GF-D8 (cell line): ENCODE measurements at regions not wholly inside any gene's neighbourhood (a gene's known extent, or its start where the extent isn't known, plus 50 kb on each side); places are given as distances from the start of the nearest gene placed in this dataset.
"Not testable (repeated sequence)": the region's sequence is repeated elsewhere in the genome, so short reads cannot be mapped to it uniquely, and the experiment has no call there.

Experiments used
- DNase-seq: peaks from one replicate; lab custom pipeline; 2025; lab: John Stamatoyannopoulos, UW

DNA sequence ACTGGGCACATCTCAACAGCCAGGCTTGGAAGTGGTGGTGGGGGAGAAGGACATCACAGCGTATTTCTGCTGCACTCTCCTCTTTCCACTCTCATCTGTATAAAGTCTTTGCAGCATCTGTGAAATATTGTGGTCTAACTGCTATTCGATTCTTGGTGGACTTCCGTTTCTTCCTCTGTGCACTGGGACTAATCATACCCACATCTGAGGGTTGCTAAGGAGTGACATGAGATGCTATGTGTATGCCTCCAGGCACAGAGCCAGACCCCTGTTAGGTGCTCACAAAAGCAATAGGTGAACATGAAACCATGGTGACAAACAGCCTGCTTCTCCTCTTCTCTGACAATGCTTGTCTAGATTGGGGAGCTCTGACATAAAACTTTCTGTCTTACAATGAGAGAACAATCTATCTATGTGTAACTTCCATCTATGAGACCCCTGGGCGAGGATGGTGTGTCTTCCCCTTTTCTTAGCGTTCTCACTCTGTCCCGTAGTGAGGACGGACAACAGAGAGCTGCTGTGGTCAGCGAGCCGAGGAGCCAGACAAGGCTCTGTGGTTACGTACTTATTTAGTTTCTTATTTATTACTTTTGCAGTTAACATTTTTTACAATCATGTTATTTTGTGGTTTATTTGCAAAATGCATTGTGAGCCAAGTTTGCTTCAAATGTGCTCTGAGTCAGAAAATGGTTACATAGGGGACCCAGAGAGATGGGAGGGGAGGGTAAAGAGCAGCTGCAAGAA, 196.7 kb upstream of the TPRG1 start:
- DNase-seq = no peak

DNA sequence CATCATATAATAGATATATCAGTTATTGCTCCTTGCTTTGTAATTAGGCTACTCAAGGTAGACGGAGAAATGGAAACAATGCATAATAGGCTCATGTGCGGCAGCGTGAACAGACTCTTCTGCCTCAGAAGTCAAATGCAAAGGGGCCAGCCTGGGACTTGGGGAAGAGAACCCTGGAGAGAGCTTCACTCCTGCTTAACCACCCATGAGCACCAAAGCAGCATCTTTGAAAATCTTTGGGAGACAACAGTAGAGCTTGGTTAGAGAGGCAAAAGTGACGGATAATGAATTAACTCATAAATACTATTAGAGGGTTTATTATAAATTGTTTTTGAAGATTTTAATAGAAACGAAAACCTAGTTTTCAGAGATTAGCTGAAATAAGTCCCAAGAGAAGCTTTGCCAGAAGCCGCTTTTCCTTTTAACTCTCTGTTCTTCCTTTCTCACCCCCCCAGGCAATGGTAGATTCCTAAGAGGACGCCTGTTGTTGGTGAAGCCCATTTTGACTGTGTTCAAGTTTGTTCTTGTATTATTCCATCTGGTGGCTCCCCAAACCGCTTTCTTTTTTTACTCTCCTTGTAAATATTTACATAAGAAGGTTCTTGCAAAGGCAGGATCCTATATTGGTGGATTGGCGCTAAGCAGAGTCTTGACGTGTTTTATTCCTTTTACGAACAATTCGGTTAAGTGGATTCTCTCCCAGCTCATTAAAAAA, 196.0 kb upstream of the TPRG1 start:
- no peak for DNase-seq

DNA sequence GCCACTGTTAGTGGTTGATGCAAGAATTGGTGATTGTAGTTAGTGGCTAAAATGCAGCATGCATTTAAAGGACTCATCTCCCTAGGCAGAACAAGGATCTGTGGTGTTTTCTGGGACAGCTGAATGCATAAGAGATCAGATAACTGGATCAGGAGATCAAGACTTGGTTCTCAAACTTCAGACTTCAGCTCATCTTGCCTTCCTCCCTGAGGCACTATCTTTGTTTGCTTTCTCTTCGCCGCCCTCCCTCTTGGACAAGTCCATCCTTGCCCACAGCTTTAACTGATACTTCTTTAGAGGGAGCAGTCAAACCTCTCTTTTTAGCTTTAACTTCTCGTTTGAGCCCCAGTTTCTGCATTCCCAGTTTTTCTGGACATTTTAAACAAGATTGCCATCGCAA, 195.4 kb upstream of the TPRG1 start:
- no peak for DNase-seq

DNA sequence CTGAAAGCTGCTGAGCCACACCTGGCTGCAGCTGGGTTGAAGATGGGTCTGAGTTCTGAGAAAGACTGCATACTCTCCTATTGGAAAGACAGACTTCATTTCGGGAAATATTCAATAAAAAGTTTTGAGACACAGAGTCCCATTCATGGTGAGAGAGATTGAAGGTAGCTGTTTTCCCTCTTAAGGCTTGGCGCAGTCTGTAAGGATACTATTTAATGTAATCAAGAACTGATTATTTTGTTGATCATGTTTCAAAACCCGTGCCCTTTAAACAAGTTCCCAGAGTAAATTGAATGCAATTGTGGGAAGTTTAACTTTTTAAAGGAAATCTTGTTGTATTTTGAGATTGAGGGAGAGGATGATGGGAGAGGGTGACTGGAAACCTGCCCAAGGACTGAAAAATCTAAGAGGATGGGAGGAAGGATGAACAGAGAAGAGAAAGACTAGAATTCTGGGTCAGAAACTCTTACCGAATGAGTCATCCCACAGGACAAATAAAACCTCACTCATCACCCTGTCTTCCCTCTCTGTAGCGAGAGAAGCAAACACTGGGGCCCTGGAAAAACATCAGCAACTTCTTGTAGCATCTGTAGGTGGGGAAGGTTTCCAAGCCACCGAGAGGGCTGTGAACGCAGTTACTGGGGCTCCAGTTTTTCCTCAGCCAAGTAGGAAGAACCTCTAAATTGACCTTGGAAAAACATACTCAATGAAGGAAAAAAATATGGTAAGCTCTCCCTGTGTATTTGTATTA, 193.2 kb upstream of the TPRG1 start:
- no peak for DNase-seq

DNA sequence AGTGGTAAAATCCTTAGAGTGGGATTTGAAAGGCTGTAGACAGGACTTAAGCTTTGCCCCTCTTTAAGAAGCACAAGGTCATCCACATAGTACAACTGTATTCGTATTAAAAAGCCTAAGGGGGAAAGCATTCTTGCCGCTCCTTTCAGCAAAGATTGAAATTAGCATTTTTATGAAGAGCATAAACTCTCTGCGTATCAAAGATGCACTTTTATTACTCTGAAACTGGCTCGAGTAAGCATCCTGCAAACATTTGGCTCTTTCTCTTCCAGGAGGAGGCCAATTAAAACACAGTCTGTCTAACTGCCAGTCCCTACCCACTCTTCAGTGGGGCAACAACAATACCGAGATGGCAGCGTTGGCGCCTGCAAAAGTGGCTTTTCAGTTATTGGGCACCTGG, 192.5 kb upstream of the TPRG1 start:
- no peak for DNase-seq

DNA sequence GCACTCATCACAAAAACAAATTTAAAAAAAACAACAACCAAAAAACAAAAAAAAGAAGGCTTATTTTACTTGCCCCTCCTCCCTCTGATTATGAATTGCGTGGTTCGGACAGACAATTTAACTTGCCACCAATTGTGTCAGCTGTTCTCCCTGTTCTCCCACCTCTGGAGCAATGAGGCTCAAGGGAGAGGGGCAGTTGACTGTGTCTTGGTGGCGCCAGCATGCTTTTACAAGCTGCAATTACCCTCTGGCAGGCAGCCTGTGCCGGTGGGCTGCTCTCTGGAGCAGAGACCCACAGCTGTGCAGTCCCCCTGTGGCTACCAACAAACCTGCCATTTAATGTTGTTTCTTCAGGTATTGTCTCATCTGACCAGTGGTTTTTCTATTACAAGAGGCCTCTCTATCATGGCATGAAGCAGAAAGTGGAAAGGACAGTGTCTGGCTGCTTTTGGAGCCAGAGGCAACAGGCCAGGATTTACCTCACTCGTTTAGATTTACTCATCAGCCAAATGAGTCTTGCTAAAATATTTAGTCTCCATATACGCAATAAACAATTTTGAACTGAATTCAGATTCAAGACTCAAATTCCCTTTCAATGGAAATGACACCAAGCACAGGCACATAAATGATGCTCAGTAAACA, 192.0 kb upstream of the TPRG1 start:
- DNase-seq = no peak

DNA sequence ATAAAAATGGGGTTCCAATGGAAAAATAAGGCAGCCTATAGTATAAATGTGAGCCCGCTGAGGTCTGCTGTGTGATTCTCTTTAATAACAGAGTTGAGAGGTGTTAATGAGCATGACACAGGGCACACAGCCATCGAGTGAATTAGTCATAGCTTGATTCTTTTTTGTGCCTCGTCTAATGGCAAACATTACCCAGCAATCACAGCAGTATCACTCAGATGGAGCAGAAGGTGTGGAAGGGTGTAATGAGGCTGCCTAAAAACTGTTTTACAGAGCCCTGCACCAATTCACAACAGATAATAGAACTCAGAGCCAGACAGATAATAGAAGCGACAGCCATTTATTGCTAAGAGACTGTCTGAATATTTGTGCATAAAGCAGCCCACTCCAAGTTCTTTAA, 178.6 kb upstream of the TPRG1 start:
- DNase-seq = no peak

DNA sequence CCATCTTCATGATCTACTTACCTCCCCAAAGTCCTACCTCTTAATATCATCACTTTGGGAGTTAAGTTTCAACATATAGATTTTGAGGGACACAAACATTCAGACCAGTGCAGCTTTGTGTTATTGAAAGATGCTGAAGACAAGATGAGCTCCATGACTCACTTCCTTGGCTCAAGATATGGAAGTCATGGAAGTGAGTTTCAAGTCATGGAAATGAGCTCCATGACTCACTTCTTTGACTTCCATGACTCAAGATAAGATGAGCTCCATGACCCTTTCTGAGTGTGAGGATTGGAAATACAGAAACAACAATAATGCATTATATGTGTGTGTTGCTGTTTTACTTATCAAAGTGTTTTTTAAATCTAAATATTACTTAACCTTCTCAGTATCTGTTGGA, 170.2 kb upstream of the TPRG1 start:
- no peak for DNase-seq

DNA sequence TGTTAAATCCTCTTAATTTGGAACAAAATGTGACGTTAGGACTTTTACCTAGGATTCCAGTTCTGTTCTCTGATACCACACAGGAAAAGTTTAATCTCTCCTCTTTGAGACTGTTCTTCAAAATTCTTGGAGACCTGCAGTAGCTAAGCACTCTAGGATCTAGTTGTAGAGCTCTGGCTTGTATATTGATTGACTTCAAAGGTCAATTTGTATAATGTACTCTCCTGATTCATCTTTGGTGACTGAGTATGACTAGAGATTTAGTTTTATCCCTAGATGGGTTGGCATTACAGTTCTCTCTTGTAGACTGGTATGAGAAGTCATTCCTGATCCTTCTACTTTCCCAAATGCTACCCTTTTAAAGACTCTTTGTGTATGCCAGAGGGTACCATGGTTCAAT, 168.4 kb upstream of the TPRG1 start:
- no peak for DNase-seq

DNA sequence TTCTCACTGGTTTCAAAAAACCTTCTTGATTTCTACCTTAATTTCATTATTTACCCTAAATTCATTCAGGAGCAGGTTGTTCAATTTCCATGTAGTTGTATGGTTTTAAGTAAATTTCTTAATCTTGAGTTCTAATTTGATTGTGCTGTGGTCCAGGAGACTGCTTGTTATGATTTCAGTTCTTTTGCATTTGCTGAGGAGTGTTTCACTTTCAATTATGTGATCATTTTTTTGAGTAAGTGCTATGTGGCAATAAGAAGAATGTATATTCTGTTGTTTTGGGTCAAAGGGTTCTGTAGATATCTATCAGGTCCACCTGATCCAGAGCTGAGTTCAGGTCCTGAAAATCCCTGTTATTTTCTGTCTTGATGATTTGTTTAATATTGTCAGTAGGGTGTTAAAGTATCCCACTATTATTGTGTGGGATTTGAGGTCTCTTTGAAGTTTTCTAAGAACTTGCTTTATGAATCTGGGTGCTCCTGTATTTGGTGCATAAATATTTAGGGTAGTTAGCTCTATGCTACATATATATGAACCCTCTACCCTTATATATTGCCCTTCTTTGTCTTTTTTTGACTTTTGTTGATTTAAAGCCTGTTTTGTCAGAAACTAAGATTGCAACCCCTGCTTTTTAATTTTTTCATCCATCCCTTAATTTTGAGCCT, 158.4 kb upstream of the TPRG1 start:
- DNase-seq = no peak

DNA sequence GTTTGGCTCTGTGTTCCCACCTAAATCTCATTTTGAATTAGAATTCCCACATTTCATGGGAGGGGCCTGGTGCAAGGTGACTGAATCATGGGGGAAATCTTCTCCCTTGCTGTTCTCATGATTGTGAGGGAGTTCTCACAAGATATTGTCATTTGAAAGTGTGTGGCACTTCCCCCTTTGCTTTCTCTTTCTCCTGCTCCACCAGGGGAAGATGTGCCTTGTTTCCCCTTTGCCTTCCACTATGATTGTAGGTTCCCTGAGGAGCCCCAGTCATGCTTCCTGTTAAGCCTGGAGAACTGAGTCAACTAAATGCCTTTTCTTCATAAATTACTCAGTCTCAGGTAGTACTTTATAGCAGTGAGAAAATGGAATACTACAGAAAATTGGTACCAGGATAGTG, 157.2 kb upstream of the TPRG1 start:
- DNase-seq = no peak

DNA sequence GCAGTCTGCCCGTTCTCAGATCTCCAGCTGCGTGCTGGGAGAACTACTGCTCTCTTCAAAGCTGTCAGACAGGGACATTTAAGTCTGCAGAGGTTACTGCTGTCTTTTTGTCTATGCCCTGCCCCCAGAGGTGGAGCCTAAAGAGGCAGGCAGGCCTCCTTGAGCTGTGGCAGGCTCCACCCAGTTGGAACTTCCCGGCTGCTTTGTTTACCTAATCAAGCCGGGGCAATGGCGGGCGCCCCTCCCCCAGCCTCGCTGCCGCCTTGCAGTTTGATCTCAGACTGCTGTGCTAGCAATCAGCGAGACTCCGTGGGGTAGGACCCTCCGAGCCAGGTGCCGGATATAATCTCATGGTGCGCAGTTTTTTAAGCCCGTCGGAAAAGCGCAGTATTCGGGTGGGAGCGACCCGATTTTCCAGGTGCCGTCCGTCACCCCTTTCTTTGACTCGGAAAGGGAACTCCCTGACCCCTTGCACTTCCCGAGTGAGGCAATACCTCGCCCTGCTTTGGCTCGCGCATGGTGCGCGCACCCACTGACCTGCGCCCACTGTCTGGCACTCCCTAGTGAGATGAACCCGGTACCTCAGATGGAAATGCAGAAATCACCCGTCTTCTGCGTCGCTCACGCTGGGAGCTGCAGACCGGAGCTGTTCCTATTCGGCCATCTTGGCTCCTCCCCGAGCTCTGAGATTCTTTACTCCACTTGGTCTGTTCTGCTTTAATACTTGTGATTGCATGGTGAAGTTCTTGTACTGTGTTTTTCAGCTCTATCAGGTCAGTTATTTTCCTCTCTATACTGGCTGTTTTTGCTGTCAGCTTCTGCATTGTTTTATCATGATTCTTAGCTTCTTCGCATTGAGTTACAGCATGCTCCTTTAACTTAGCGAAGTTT, 148.9 kb upstream of the TPRG1 start:
- not testable (repeated sequence) for DNase-seq

DNA sequence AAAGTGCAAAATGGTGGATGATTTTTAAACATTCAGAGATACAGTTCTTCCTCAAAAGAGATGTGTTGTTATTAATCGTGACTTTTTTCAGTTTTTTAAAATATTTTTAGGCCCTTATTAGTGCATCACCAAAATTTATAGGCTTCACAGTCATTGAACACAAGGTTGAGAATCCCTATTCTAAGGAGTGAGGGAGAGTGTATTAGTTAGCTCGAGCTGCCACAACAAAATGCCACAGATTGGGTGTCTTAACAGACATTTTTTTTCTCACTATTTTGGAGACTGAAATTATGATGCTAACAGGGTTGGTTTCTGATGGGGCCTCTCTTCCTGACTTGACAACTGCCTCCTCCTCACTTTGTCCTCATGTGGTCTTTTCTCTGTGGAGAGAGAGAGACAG, 145.9 kb upstream of the TPRG1 start:
- DNase-seq = no peak

DNA sequence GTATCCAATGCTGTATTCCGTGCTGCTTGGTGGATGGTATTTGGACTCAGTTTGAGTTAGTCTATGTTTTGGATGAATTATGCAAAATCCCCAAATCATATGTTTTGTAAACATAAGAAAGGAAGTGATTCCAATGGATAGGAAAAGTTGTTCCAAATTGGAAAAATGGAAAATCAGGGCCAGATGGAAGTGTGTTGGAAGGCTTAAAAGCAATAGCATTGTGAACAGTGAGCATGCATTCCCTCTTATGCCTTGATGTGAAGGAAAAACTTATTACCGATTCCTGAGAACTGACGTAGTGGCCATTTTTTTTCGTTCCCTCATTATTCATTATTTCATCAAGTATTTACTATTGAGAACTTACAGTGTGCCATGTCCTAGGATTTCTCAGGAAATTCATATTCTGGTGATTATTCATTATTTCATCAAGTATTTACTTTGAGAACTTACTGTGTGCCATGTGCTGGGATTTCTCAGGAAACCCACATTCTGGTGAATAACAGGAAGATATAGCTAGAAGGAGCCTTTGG, 144.1 kb upstream of the TPRG1 start:
- DNase-seq = no peak

DNA sequence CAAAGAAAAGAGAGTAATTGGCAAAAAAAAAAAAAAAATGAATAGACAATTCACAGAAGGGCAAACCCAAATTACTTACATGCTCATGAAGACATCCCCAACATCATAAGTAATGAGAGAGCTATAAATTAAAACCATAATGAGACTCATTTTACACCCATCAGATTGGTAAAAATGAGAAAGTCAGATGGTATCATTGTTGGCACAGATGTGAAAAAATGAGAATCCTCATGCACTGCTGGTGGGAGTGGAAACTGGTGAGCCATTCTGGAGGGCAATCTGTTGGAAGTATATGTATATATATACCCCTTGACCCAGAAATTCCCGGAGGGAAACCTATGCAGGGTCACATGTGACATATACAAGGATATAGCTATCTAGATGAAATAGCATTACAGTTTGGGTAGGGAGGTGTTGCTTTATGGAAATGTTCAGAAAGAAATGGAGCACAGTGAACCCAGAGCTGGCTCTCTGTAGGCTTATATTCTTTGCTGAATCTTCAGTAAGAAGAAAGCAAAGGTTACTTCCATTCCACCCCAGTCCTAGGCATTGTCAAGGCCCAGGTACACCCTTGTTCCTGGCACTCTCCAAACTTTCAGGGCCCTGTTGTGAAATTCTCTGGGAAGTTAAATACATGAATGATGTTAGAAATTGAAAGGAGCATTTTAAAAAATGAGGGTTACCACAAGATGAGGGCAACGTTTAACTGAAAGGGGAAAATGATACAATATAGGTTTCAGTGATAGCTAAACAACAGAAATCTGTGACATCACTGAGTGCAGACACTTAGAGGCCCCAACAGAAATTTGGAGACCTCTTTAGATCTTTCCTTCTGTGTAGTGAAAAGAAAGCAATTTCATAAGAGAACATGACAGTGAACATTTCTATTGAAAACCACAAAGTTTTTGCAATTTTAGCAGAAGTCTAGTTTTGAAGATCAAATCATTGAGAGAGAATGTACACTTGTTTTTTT, 132.7 kb upstream of the TPRG1 start:
- no peak for DNase-seq

DNA sequence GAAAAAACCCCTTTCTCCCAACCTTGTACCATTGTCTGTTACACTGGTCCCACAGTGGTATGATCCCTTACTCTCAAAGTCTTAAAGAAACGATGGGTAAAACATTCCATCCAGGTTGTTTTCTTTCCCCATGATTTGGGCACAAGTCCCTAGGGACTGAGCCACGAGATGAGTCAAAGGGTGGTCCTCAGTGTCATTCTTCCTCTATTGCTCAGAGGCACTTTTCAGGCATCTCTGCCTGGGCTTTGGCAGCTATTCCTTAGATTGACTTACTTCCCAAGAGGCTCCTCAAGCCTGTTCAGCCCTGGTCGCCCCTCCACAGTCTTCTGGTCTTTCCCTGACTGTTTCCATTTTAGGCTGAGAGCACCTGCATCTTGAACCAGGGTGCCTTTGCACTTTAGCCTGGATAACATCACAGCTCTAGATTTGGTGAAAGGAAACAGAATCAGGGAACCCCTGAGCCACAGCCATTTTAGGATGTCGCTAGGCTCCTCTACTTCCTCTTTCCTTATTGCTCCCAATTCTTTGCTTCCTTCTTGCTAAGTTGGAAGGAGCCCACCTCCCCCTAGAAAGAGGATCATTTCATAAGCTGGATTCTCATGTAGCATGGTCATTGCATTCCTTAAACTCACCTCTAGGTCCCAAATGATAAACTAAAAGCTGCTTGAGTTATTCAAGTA, 131.0 kb upstream of the TPRG1 start:
- DNase-seq = no peak

DNA sequence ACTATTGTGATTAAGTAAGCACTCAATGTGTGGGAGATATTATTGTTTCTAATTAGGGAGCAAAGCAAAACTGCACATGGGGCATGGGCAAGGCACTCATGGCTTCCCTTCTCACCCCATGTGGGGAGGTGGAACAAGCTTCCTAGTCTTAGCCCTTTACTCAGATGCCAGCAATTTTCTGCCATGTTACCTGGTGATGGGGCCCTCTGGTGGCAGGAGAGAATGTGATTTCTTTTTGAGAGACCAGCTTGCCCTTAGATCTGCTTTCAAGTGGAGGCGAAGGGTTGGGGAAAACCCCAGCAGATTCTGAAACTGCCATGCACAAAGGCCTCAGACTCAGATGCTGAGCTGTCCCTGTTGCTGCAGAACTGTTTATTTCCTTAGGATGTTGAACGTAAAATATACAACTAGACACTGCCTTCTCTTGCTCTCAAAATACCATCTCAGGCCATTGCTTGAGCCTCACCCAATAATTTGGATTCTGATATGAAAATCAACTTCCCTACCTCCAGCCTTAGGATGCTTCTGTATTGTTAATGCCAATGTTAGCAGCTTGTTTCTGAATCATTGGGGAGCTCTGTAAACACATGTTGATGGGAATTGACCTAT, 130.2 kb upstream of the TPRG1 start:
- no peak for DNase-seq

DNA sequence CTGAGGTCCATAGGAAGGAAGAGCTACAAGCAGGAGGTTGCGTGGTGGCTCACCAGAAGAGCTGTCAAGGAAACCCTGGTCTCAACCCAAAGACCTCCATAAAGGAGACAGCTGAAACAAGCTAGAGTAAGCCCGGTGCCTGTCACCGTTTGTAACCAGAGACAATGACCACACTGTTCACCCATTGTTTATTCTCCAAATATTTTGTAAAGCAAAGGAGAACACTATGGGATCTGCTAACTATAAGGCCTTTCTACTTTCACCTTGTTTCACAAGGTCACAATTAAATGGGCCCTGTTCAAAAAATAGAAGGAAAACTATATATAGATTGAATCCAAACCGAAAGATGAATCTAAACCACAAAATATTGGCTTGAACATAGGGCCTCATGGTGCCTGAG, 128.9 kb upstream of the TPRG1 start:
- no peak for DNase-seq
